Left ventricle myocardium inferior (tissue), 1 donor: ENCODE measurements at regions not wholly inside any gene's neighbourhood (a gene's known extent, or its start where the extent isn't known, plus 50 kb on each side); places are given as distances from the start of the nearest gene placed in this dataset.

Experiments used
- DNase-seq: peaks from one replicate; pipeline ENCODE4 v3.0.0-alpha.2; 2020
- H3K27ac ChIP-seq: fragments of 200-600 bp; replicated peaks from 2 replicates; pipeline ENCODE4 v1.8.0; 2021
- H3K27me3 ChIP-seq: fragments of 200-600 bp; 2 replicates; pipeline ENCODE4 v1.8.0; 2021; ENCODE audit warnings: low read depth
- H3K36me3 ChIP-seq: fragments of 200-600 bp; 2 replicates; pipeline ENCODE4 v1.8.0; 2021
- H3K4me1 ChIP-seq: fragments of 200-600 bp; 2 replicates; pipeline ENCODE4 v1.8.0; 2021
- H3K4me3 ChIP-seq: fragments of 200-600 bp; 2 replicates; pipeline ENCODE4 v1.8.0; 2021; ENCODE audit warnings: mild to moderate bottlenecking, moderate library complexity
- H3K9me3 ChIP-seq: fragments of 200-600 bp; replicated peaks from 2 replicates; pipeline ENCODE4 v1.8.0; 2021
- intact Hi-C: fragments of 100-400 bp; cut with micrococcal nuclease; formaldehyde crosslinking; loops from one replicate; pipeline ENCODE4 v1.11.0; 2022
- TF ChIP-seq, protein P1 (sequence below): fragments of 200-600 bp; IDR thresholded peaks from 2 replicates; pipeline ENCODE4 v1.8.0; 2021; ENCODE audit warnings: antibody characterized with exemption, mild to moderate bottlenecking, borderline replicate concordance
- donor health status: DM: no; HTN: yes; CAD: no; lungs with severe emphysema.

DNA sequence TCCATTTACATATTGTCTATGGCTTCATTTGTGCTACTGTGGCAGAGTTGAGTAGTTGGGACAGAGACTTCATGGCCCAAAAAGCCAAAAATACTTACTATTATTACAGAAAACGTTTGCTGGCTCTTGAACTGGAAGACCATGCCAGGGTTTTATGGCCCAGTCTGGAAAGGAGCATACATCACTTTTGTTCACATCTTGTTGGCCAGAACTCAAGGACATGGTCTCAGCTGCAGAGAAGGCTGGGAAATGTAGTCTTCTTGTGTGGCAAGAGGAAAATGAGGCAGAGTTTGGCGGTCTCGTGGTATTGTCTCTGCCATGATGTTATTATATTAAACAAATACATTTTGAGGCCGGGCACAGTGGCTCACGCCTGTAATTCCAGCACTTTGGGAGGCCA lies 509.6 kb downstream of the MED13L start:
- intact Hi-C loops, result no loop called here
- no peak for DNase-seq
- no peaks in the 10 kb centered on the region for H3K36me3 ChIP-seq
- H3K4me3 ChIP-seq, result no peak overlapping the region
- H3K9me3 ChIP-seq, result no peaks in the 10 kb centered on the region
- TF ChIP-seq, protein P1, sequence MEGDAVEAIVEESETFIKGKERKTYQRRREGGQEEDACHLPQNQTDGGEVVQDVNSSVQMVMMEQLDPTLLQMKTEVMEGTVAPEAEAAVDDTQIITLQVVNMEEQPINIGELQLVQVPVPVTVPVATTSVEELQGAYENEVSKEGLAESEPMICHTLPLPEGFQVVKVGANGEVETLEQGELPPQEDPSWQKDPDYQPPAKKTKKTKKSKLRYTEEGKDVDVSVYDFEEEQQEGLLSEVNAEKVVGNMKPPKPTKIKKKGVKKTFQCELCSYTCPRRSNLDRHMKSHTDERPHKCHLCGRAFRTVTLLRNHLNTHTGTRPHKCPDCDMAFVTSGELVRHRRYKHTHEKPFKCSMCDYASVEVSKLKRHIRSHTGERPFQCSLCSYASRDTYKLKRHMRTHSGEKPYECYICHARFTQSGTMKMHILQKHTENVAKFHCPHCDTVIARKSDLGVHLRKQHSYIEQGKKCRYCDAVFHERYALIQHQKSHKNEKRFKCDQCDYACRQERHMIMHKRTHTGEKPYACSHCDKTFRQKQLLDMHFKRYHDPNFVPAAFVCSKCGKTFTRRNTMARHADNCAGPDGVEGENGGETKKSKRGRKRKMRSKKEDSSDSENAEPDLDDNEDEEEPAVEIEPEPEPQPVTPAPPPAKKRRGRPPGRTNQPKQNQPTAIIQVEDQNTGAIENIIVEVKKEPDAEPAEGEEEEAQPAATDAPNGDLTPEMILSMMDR, result no peak
- H3K27ac ChIP-seq, result no peak overlapping the region
- no peaks in the 10 kb centered on the region for H3K4me1 ChIP-seq
- peaks cover 21% of the 10 kb centered on the region for H3K27me3 ChIP-seq

DNA sequence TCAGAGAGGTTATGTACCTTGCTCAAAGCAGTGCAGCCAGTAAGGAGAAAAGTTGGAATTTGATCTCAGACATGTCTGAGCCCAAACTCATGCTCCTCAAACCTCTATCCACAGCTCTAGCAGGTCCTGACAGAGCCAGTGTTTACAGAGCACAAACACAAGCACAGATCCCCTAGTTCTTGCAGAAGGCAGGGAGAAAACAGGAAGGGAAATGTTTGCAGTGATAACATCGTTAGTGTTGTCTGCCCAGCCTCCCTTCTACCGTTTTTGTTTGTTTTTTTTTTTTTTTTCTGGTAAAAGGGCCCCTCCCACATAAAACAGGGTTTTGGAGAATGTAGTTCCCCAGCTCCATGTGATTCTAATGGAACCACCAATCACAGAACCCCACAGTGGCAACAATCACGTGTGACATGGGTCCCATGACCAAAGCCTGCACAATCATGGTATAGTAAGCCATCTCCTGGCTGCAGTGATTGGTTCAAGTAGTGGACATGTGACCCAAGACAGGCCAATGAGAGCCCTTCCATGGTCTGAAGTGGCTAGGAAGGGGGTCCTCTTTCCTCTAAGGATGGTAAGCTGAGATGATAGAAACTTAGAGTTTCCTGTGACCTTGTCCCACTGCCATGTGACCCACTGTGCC lies 513.4 kb downstream of the MED13L start:
- TF ChIP-seq, protein P1, result no peak
- H3K36me3 ChIP-seq, result no peaks in the 10 kb centered on the region
- no peak overlapping the region for H3K27ac ChIP-seq
- peaks cover 31% of the 10 kb centered on the region for H3K27me3 ChIP-seq
- intact Hi-C loops, result no loop called here
- no peak for DNase-seq
- H3K4me3 ChIP-seq, result no peak overlapping the region
- H3K9me3 ChIP-seq, result no peaks in the 10 kb centered on the region
- H3K4me1 ChIP-seq, result no peaks in the 10 kb centered on the region

GRCh38 chr12:115763376-115763775 lies 514.1 kb downstream of the MED13L start:
- Histone ChIP-seq H3K36me3 (no peaks in the 10 kb centered on the region), H3K9me3 (no peaks in the 10 kb centered on the region), H3K27ac (no peak overlapping the region), H3K4me3 (no peak overlapping the region), H3K4me1 (no peaks in the 10 kb centered on the region), H3K27me3 (peaks cover 38% of the 10 kb centered on the region)
- TF ChIP-seq, protein P1, result no peak
- DNase-seq, result no peak
- intact Hi-C loops, result no loop called here

GRCh38 chr12:115762936-115763335 lies 514.6 kb downstream of the MED13L start:
- DNase-seq, result no peak
- Histone ChIP-seq H3K27me3 (peaks cover 39% of the 10 kb centered on the region), H3K9me3 (no peaks in the 10 kb centered on the region), H3K27ac (no peak overlapping the region), H3K4me1 (no peaks in the 10 kb centered on the region), H3K36me3 (no peaks in the 10 kb centered on the region), H3K4me3 (no peak overlapping the region)
- TF ChIP-seq, protein P1, result no peak
- intact Hi-C loops, result no loop called here

GRCh38 chr12:115761784-115762183 lies 515.7 kb downstream of the MED13L start:
- Histone ChIP-seq H3K4me3 (no peak overlapping the region), H3K36me3 (no peaks in the 10 kb centered on the region), H3K27me3 (peaks cover 42% of the 10 kb centered on the region), H3K4me1 (no peaks in the 10 kb centered on the region), H3K27ac (peak overlapping the region; percentile 7), H3K9me3 (no peaks in the 10 kb centered on the region)
- TF ChIP-seq, protein P1, result no peak
- no peak for DNase-seq
- intact Hi-C loops, result no loop called here
